SK-N-MC (cell line): ENCODE measurements at regions not wholly inside any gene's neighbourhood (a gene's known extent, or its start where the extent isn't known, plus 50 kb on each side); places are given as distances from the start of the nearest gene placed in this dataset.
"Not testable (repeated sequence)": the region's sequence is repeated elsewhere in the genome, so short reads cannot be mapped to it uniquely, and the experiment has no call there.

Source experiments
- DNase-seq: peaks from one replicate; pipeline ENCODE4 v3.0.0-alpha.2; 2011; ENCODE audit warnings: low read depth, low spot score
- H3K27ac ChIP-seq: fragments of 200-600 bp; sonication (generic); 2 replicates; pipeline ENCODE4 v1.5.1; 2016; ENCODE audit warnings: mixed run types
- H3K36me3 ChIP-seq: fragments of 200-600 bp; sonication (generic); 2 replicates; pipeline ENCODE4 v1.6.1; 2017; ENCODE audit warnings: antibody characterized with exemption, low read length, mixed read lengths; ENCODE audit not compliant: insufficient read depth
- H3K4me3 ChIP-seq: fragments of 200-600 bp; sonication (generic); 2 replicates; pipeline ENCODE4 v1.5.1; 2016
- H3K9ac ChIP-seq: fragments of 200-600 bp; sonication (generic); 2 replicates; pipeline ENCODE4 v1.8.0; 2017; ENCODE audit warnings: mixed run types, mixed read lengths; ENCODE audit not compliant: insufficient read length
- H3K9me3 ChIP-seq: fragments of 200-600 bp; sonication (generic); 2 replicates; pipeline ENCODE4 v1.6.1; 2017; ENCODE audit warnings: low read depth, mild to moderate bottlenecking, antibody characterized with exemption, low read length, moderate library complexity, mixed read lengths
- EZH2 ChIP-seq: fragments of 200-600 bp; sonication (generic); IDR thresholded peaks from one replicate; pipeline ENCODE4 v1.6.1; 2017; ENCODE audit warnings: antibody characterized with exemption
- FOXP2 ChIP-seq: optimal IDR thresholded peaks from 2 replicates; pipeline ENCODE3; 2011; ENCODE audit warnings: mild to moderate bottlenecking, moderate library complexity; ENCODE audit not compliant: insufficient read depth; ENCODE audit errors: extremely low read length, control extremely low read depth
- POLR2AphosphoS5 ChIP-seq: IDR thresholded peaks from 2 replicates; pipeline ENCODE4 v1.6.1; 2012; ENCODE audit warnings: mild to moderate bottlenecking, low read depth, low read length, borderline replicate concordance

- Histone ChIP-seq H3K9ac (no peak overlapping the region), H3K9me3 (no peaks in the 10 kb centered on the region), H3K4me3 (no peak overlapping the region), H3K27ac (no peak overlapping the region), H3K36me3 (no peaks in the 10 kb centered on the region)
- no peak for DNase-seq
- no peak for TF ChIP-seq EZH2
- no peak for TF ChIP-seq FOXP2
- TF ChIP-seq POLR2AphosphoS5, result no peak
Measured at GRCh38 chr5:102087906-102088305, 208.2 kb downstream of the SLCO4C1 start.

GRCh38 chr5:102080288-102080687 is 215.8 kb downstream of the SLCO4C1 start:
- no peak for TF ChIP-seq FOXP2
- TF ChIP-seq EZH2, result no peak
- no peak for TF ChIP-seq POLR2AphosphoS5
- no peak overlapping the region for H3K27ac ChIP-seq
- H3K9me3 ChIP-seq, result no peaks in the 10 kb centered on the region
- no peak overlapping the region for H3K4me3 ChIP-seq
- H3K9ac ChIP-seq, result no peak overlapping the region
- no peak for DNase-seq
- no peaks in the 10 kb centered on the region for H3K36me3 ChIP-seq

GRCh38 chr5:102077920-102078319 is 218.2 kb downstream of the SLCO4C1 start:
- H3K36me3 ChIP-seq, result no peaks in the 10 kb centered on the region
- no peak overlapping the region for H3K9ac ChIP-seq
- no peak for DNase-seq
- no peak overlapping the region for H3K27ac ChIP-seq
- no peaks in the 10 kb centered on the region for H3K9me3 ChIP-seq
- H3K4me3 ChIP-seq, result no peak overlapping the region
- TF ChIP-seq FOXP2, result no peak
- no peak for TF ChIP-seq POLR2AphosphoS5
- no peak for TF ChIP-seq EZH2

- Histone ChIP-seq H3K36me3 (no peaks in the 10 kb centered on the region), H3K9ac (no peak overlapping the region), H3K9me3 (no peaks in the 10 kb centered on the region), H3K27ac (no peak overlapping the region), H3K4me3 (no peak overlapping the region)
- TF ChIP-seq EZH2 (no peak), FOXP2 (no peak), POLR2AphosphoS5 (no peak)
- no peak for DNase-seq
Measured at GRCh38 chr5:102069974-102070373, 226.1 kb downstream of the SLCO4C1 start.

GRCh38 chr5:102068870-102069269 is 227.2 kb downstream of the SLCO4C1 start:
- H3K36me3 ChIP-seq, result no peaks in the 10 kb centered on the region

GRCh38 chr5:102049517-102049916 is 246.6 kb downstream of the SLCO4C1 start:
- no peak for DNase-seq
- no peak for TF ChIP-seq FOXP2
- no peak for TF ChIP-seq EZH2
- TF ChIP-seq POLR2AphosphoS5, result no peak
- no peak overlapping the region for H3K9ac ChIP-seq
- H3K4me3 ChIP-seq, result no peak overlapping the region
- H3K27ac ChIP-seq, result no peak overlapping the region
- no peaks in the 10 kb centered on the region for H3K9me3 ChIP-seq
- no peaks in the 10 kb centered on the region for H3K36me3 ChIP-seq

More at GRCh38 chr5:102068870-102069269, 227.2 kb downstream of the SLCO4C1 start:
- Histone ChIP-seq H3K9me3 (no peaks in the 10 kb centered on the region), H3K27ac (no peak overlapping the region), H3K4me3 (no peak overlapping the region), H3K9ac (no peak overlapping the region)
- DNase-seq, result no peak
- no peak for TF ChIP-seq POLR2AphosphoS5

GRCh38 chr5:102048940-102049339 is 247.1 kb downstream of the SLCO4C1 start:
- no peaks in the 10 kb centered on the region for H3K36me3 ChIP-seq
- TF ChIP-seq POLR2AphosphoS5 (no peak), EZH2 (no peak), FOXP2 (no peak)
- H3K9me3 ChIP-seq, result no peaks in the 10 kb centered on the region
- no peak for DNase-seq
- no peak overlapping the region for H3K27ac ChIP-seq
- no peak overlapping the region; the same call in 1 of the 2 replicates for H3K4me3 ChIP-seq
- no peak overlapping the region for H3K9ac ChIP-seq

- not testable (repeated sequence) for H3K36me3 ChIP-seq, DNase-seq, H3K4me3 ChIP-seq, H3K27ac ChIP-seq, H3K9me3 ChIP-seq, H3K9ac ChIP-seq
Measured at GRCh38 chr5:102047073-102047472, 249.0 kb downstream of the SLCO4C1 start.

GRCh38 chr5:102040326-102040725 is 255.8 kb downstream of the SLCO4C1 start:
- no peak for TF ChIP-seq POLR2AphosphoS5
- TF ChIP-seq EZH2, result no peak
- no peak for TF ChIP-seq FOXP2
- no peak overlapping the region for H3K4me3 ChIP-seq
- H3K9me3 ChIP-seq, result no peaks in the 10 kb centered on the region
- H3K36me3 ChIP-seq, result no peaks in the 10 kb centered on the region
- DNase-seq, result no peak
- no peak overlapping the region for H3K9ac ChIP-seq
- H3K27ac ChIP-seq, result no peak overlapping the region
